ENCODE measurements at regions not wholly inside any gene's neighbourhood (a gene's known extent, or its start where the extent isn't known, plus 50 kb on each side); places are given as distances from the start of the nearest gene placed in this dataset.

DNA sequence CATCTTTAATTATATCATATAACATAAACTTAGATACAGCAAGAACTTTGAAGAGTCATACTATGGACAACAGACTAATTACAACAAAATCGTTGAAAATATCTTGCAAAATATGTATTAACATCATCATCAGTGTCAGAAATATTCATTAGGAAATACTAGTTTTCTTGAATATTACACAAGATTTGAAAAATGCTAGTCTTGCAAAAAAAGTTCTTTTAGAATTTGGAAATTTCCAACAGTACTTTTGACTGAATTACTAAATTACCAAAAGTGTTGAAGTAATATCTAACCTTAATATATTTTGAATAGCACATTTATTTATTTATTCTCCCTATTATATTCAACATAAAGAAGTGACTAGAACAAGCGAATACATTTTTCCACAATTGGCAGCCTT is 1224.8 kb upstream of the EYS start:
- intact Hi-C loops (cut with micrococcal nuclease) = no loop called here
- H3K4me1 ChIP-seq = no peaks in the 10 kb centered on the region
- peaks cover 33% of the 10 kb centered on the region for H3K9me3 ChIP-seq (replicated peaks)
- H3K27ac ChIP-seq (replicated peaks) = no peak overlapping the region
- no peaks in the 10 kb centered on the region for H3K27me3 ChIP-seq (ENCODE audit: low read depth)
- no peak overlapping the region for H3K4me3 ChIP-seq
- no peaks in the 10 kb centered on the region for H3K36me3 ChIP-seq
- TF ChIP-seq, protein P1, sequence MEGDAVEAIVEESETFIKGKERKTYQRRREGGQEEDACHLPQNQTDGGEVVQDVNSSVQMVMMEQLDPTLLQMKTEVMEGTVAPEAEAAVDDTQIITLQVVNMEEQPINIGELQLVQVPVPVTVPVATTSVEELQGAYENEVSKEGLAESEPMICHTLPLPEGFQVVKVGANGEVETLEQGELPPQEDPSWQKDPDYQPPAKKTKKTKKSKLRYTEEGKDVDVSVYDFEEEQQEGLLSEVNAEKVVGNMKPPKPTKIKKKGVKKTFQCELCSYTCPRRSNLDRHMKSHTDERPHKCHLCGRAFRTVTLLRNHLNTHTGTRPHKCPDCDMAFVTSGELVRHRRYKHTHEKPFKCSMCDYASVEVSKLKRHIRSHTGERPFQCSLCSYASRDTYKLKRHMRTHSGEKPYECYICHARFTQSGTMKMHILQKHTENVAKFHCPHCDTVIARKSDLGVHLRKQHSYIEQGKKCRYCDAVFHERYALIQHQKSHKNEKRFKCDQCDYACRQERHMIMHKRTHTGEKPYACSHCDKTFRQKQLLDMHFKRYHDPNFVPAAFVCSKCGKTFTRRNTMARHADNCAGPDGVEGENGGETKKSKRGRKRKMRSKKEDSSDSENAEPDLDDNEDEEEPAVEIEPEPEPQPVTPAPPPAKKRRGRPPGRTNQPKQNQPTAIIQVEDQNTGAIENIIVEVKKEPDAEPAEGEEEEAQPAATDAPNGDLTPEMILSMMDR (IDR thresholded peaks at IDR 0.05; ENCODE audit: borderline replicate concordance) = no peak
- DNase-seq = no peak

DNA sequence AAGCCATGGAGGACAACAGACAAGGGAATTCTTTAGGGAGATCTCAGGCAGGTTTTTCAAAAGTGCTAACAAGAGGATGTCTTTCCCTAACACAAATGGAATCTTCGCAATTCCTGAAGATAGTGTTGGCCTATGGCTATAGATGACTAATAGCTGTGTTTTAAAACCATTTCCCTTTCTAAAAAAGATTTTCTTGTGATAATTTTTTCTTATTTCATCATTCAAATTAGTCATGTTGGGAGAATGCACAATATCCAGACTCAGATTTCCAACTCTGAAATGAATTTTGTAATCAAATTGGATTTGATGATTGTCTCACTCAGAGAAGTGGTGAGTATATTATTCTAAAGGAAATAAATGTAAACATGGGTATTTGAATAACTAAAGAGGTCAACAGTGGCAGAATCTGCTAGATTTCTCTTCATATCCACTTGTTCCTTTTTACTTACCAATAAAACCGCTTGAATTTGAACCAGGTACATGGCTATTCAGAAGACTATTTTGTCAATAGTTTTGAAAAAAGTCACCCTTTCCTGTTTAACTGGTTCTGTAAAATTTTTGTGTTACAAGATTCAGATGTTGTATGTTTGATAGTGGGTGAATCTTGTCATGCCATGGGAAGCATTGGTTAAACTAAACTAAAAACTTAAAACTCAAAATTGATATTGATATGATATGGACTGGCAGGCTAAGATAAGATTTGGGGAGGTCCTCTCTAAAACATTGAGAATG is 1223.7 kb upstream of the EYS start:
- H3K27me3 ChIP-seq (ENCODE audit: low read depth) = no peaks in the 10 kb centered on the region
- H3K36me3 ChIP-seq = no peaks in the 10 kb centered on the region
- no peak overlapping the region for H3K4me3 ChIP-seq
- H3K27ac ChIP-seq (replicated peaks) = no peak overlapping the region
- TF ChIP-seq, protein P1 (IDR thresholded peaks at IDR 0.05; ENCODE audit: borderline replicate concordance) = no peak
- no peaks in the 10 kb centered on the region for H3K4me1 ChIP-seq
- H3K9me3 ChIP-seq (replicated peaks) = peaks cover 39% of the 10 kb centered on the region
- DNase-seq = no peak
- intact Hi-C loops (cut with micrococcal nuclease) = no loop called here

DNA sequence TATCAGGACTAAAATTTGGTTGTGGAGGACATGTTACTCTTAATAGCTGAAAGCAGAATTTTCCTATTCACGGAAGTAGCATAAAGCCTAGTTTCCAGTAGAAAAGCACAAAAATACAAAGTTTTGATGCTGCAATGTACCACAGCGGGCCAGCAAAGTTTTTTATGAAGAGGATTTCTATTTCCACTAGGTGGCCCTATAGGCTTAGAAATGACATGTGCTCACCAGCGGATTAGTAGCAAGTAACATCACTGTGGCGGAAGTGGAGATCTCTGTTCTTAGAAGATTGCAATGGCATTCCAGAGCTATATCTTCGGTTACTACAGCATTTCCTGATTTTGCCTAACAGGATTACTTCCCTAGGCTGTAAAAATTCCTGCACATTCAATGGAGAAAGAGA is 1219.0 kb upstream of the EYS start:
- TF ChIP-seq, protein P1 (IDR thresholded peaks at IDR 0.05; ENCODE audit: borderline replicate concordance) = no peak
- intact Hi-C loops (cut with micrococcal nuclease) = no loop called here
- peaks cover 67% of the 10 kb centered on the region for H3K9me3 ChIP-seq (replicated peaks)

DNA sequence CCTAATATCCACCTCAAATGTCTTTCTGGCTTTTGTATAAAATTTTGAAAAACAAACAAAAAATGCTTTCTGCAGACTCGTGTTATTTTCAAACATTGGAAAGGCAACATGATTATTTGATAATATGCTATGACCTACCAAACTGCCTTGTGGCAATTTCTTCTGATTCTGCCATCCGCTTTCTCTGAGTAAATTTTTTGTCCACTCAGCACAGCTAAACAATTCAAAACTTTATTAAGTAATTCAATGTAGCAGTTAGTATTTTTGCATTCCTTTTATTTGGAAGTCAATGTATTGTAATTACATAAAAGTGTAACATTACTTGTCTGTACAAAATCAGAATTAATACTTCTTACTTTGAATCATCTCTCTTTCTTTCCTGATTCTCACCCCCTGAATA is 1206.6 kb upstream of the EYS start:
- DNase-seq = no peak
- TF ChIP-seq, protein P1 (IDR thresholded peaks at IDR 0.05; ENCODE audit: borderline replicate concordance) = no peak
- intact Hi-C loops (cut with micrococcal nuclease) = no loop called here

More for the DNA sequence above, 1219.0 kb upstream of the EYS start:
- Histone ChIP-seq H3K27me3 (ENCODE audit: low read depth) (no peaks in the 10 kb centered on the region), H3K4me1 (no peaks in the 10 kb centered on the region), H3K4me3 (no peak overlapping the region), H3K36me3 (no peaks in the 10 kb centered on the region), H3K27ac (replicated peaks) (no peak overlapping the region)
- DNase-seq = no peak

DNA sequence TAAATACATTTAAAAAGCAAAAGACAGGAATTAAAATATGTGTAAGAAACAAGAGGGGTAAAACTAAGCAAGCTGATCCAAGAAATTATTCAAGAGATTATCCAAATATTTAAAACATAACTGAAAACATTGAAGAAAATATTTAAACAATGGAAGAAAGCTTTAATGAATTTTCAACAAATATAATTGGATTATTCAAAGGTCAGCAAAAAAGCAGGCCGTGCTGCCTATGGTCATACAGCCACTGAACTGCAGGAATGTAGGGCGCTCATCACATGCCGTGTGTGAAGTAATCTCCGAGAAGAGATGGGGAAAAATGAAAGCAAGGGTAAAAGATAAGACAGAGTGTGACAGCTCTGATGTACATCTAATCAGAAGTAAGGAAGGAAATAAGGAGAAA is 1195.4 kb upstream of the EYS start:
- DNase-seq = no peak
- Histone ChIP-seq H3K4me1 (no peaks in the 10 kb centered on the region), H3K4me3 (no peak overlapping the region), H3K27me3 (ENCODE audit: low read depth) (no peaks in the 10 kb centered on the region), H3K36me3 (no peaks in the 10 kb centered on the region), H3K27ac (replicated peaks) (no peak overlapping the region), H3K9me3 (replicated peaks) (peaks cover 12% of the 10 kb centered on the region)
- intact Hi-C loops (cut with micrococcal nuclease) = no loop called here
- TF ChIP-seq, protein P1 (IDR thresholded peaks at IDR 0.05; ENCODE audit: borderline replicate concordance) = no peak

More for the DNA sequence above, 1206.6 kb upstream of the EYS start:
- Histone ChIP-seq H3K36me3 (no peaks in the 10 kb centered on the region), H3K9me3 (replicated peaks) (no peaks in the 10 kb centered on the region), H3K27ac (replicated peaks) (no peak overlapping the region), H3K27me3 (ENCODE audit: low read depth) (no peaks in the 10 kb centered on the region), H3K4me3 (no peak overlapping the region), H3K4me1 (no peaks in the 10 kb centered on the region)

All from left ventricle myocardium inferior (tissue), 1 donor.